Neuronal stem cell (in vitro differentiated cells): ENCODE measurements at regions not wholly inside any gene's neighbourhood (a gene's known extent, or its start where the extent isn't known, plus 50 kb on each side); places are given as distances from the start of the nearest gene placed in this dataset.
A peak's percentile ranks its signal among the peaks of the same experiment; 100 is the strongest.
"Not testable (repeated sequence)": the region's sequence is repeated elsewhere in the genome, so short reads cannot be mapped to it uniquely, and the experiment has no call there.

Source experiments
- DNase-seq: peaks from one replicate; pipeline ENCODE4 v3.0.0-alpha.2; 2013; ENCODE audit warnings: low spot score
- H2AFZ ChIP-seq: one replicate; pipeline ENCODE4 v1.6.1; 2013; ENCODE audit warnings: mild to moderate bottlenecking, low read length, inconsistent platforms
- H2AK5ac ChIP-seq: 2 replicates; pipeline ENCODE4 v1.6.1; 2013; ENCODE audit warnings: low read depth, mild to moderate bottlenecking, inconsistent platforms, low read length, moderate library complexity, mixed read lengths
- H2BK120ac ChIP-seq: 2 replicates; pipeline ENCODE4 v1.6.1; 2013; ENCODE audit warnings: low read depth, mild to moderate bottlenecking, inconsistent platforms, low read length, moderate library complexity, mixed read lengths
- H2BK12ac ChIP-seq: one replicate; pipeline ENCODE4 v1.6.1; 2013; ENCODE audit warnings: low read length, inconsistent platforms
- H2BK15ac ChIP-seq: 2 replicates; pipeline ENCODE4 v1.6.1; 2013; ENCODE audit warnings: mild to moderate bottlenecking, low read length, inconsistent platforms, mixed read lengths
- H2BK5ac ChIP-seq: one replicate; pipeline ENCODE4 v1.6.1; 2013; ENCODE audit warnings: inconsistent platforms, mild to moderate bottlenecking, low read length, moderate library complexity
- H3K14ac ChIP-seq: one replicate; pipeline ENCODE4 v1.6.1; 2013; ENCODE audit warnings: low read length, inconsistent platforms
- H3K18ac ChIP-seq: 2 replicates; pipeline ENCODE4 v1.6.1; 2013; ENCODE audit warnings: low read length, inconsistent platforms
- H3K23ac ChIP-seq: 2 replicates; pipeline ENCODE4 v1.6.1; 2013; ENCODE audit warnings: low read depth, mild to moderate bottlenecking, mixed read lengths, low read length, inconsistent platforms; ENCODE audit not compliant: poor library complexity
- H3K27ac ChIP-seq: replicated peaks from 3 replicates; pipeline ENCODE4 v1.5.1; 2013; ENCODE audit warnings: low read length, inconsistent platforms
- H3K27me3 ChIP-seq, 3 experiments: 2 replicates each; pipeline ENCODE4 v1.6.1; 2013; ENCODE audit warnings: low read length in 3 of 3, mild to moderate bottlenecking in 2 of 3, inconsistent platforms in 1 of 3, low read depth in 1 of 3, mixed read lengths in 1 of 3, moderate library complexity in 1 of 3; ENCODE audit not compliant: control insufficient read depth in 3 of 3, insufficient read depth in 3 of 3
- H3K36me3 ChIP-seq, 2 donors: replicated peaks in 1 of 2; 2 replicates each; pipeline ENCODE4 v1.6.1; 2013; ENCODE audit warnings: low read length in 2 of 2; ENCODE audit not compliant: control insufficient read depth in 2 of 2, insufficient read depth in 2 of 2
- H3K4ac ChIP-seq: 2 replicates; pipeline ENCODE4 v1.6.1; 2013; ENCODE audit warnings: inconsistent platforms, mild to moderate bottlenecking, low read length, moderate library complexity
- H3K4me1 ChIP-seq, 2 donors: 1 replicate in 1 of 2; 2 replicates in 1 of 2; pipeline ENCODE4 v1.6.1; 2013; ENCODE audit warnings: low read length in 2 of 2, low read depth in 1 of 2; ENCODE audit not compliant: control insufficient read depth in 2 of 2, insufficient read depth in 1 of 2
- H3K4me2 ChIP-seq: one replicate; pipeline ENCODE4 v1.6.1; 2013; ENCODE audit warnings: mild to moderate bottlenecking, low read length, inconsistent platforms; ENCODE audit not compliant: insufficient read depth, poor library complexity, severe bottlenecking
- H3K4me3 ChIP-seq, 2 donors: 2 replicates each; pipeline ENCODE4 v1.5.1; 2013; ENCODE audit warnings: low read length in 2 of 2, mild to moderate bottlenecking in 2 of 2, inconsistent platforms in 1 of 2, moderate library complexity in 1 of 2
- H3K79me1 ChIP-seq: one replicate; pipeline ENCODE4 v1.6.1; 2013; ENCODE audit warnings: low read depth, mild to moderate bottlenecking, inconsistent platforms, low read length, moderate library complexity
- H3K9ac ChIP-seq: one replicate; pipeline ENCODE4 v1.6.1; 2013; ENCODE audit warnings: mild to moderate bottlenecking, low read depth, low read length, inconsistent platforms; ENCODE audit not compliant: poor library complexity
- H3K9me3 ChIP-seq, 2 donors: replicated peaks in 1 of 2; 2 replicates each; pipeline versions ENCODE3 to v1.6.1; 2013; ENCODE audit warnings: low read length in 2 of 2, mild to moderate bottlenecking in 2 of 2, inconsistent platforms in 1 of 2, low read depth in 1 of 2, mixed read lengths in 1 of 2, moderate library complexity in 1 of 2; ENCODE audit not compliant: control insufficient read depth in 2 of 2, insufficient read depth in 1 of 2
- H4K8ac ChIP-seq: one replicate; pipeline ENCODE4 v1.6.1; 2013; ENCODE audit warnings: low read depth, mild to moderate bottlenecking, inconsistent platforms, low read length, moderate library complexity
- H4K91ac ChIP-seq: one replicate; pipeline ENCODE4 v1.6.1; 2013; ENCODE audit warnings: low read length, low read depth, mild to moderate bottlenecking, inconsistent platforms; ENCODE audit not compliant: poor library complexity
- WGBS, 2 donors: extraction: QIAGEN DNeasy Blood & Tissue Kit; methylation state at CpG; one replicate each; pipeline ENCODE4 v1.1.7; 2013; ENCODE audit warnings: missing lambda C conversion rate in 2 of 2, mixed read lengths in 1 of 2; ENCODE audit not compliant: insufficient read length in 2 of 2, insufficient replicate concordance in 1 of 2; ENCODE audit errors: extremely low coverage in 2 of 2; 5-methylcytosine and 5-hydroxymethylcytosine counted together

DNA sequence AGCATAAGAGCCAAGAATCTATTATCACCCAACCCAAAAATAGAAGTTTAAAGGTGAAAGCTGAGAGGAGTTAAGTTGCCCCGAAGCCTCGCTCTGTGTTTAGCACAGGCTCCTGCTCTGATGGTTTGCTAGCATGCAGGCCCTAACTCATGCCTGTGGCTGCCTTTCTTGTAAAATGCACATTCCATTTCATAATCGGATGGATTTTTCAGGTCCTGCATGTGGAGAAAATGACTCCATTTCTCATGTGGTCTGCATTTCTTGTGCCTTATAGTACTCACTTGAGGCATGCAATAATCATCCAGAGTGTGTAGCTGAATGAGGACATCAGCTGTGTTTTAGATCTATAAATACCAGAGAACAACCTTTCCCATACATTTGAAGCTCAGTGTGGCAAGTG is 381.8 kb downstream of the CPS1 start:
- no peaks in the 10 kb centered on the region for H3K27me3 ChIP-seq
- peaks cover 0 to 3% of the 10 kb centered on the region in 2 donors for H3K9me3 ChIP-seq
- H2BK120ac ChIP-seq, result no peak overlapping the region
- no peaks in the 10 kb centered on the region for H3K4me1 ChIP-seq
- H3K27ac ChIP-seq, result no peak overlapping the region
- H2BK5ac ChIP-seq, result no peak overlapping the region
- H2AK5ac ChIP-seq, result no peak overlapping the region
- H2AFZ ChIP-seq, result peak overlapping the region; percentile 60
- no peak overlapping the region for H3K14ac ChIP-seq
- no peaks in the 10 kb centered on the region for H3K36me3 ChIP-seq
- no peak overlapping the region for H3K18ac ChIP-seq
- WGBS, 2 donors, result no CpG with 5 or more reads among the region's 3 CpGs
- no peaks in the 10 kb centered on the region for H3K79me1 ChIP-seq
- H2BK15ac ChIP-seq, result no peak overlapping the region
- H3K4ac ChIP-seq, result no peak overlapping the region
- H2BK12ac ChIP-seq, result no peak overlapping the region
- no peak overlapping the region for H3K23ac ChIP-seq
- H3K9ac ChIP-seq, result no peak overlapping the region
- H3K4me2 ChIP-seq, result no peak overlapping the region
- H4K91ac ChIP-seq, result no peak overlapping the region
- H3K4me3 ChIP-seq, result no peak overlapping the region
- no peak overlapping the region for H4K8ac ChIP-seq
- no peak for DNase-seq

- Histone ChIP-seq H3K4me2 (no peak overlapping the region), H2BK12ac (no peak overlapping the region), H2AFZ (no peak overlapping the region), H3K36me3 (no peaks in the 10 kb centered on the region), H2BK5ac (no peak overlapping the region), H3K23ac (no peak overlapping the region), H4K91ac (no peak overlapping the region), H3K14ac (no peak overlapping the region), H2BK120ac (no peak overlapping the region), H3K4me3 (no peak overlapping the region), H2BK15ac (no peak overlapping the region), H3K18ac (no peak overlapping the region), H3K4me1 (no peaks in the 10 kb centered on the region), H3K27ac (no peak overlapping the region), H3K4ac (no peak overlapping the region), H2AK5ac (no peak overlapping the region), H3K27me3 (no peaks in the 10 kb centered on the region), H4K8ac (no peak overlapping the region), H3K9ac (no peak overlapping the region), H3K79me1 (no peaks in the 10 kb centered on the region), H3K9me3 (no peaks in the 10 kb centered on the region)
- WGBS, 2 donors, result no CpG with 5 or more reads among the region's 2 CpGs
- no peak for DNase-seq
Measured at GRCh38 chr2:210946395-210946794, 390.0 kb downstream of the CPS1 start.

DNA sequence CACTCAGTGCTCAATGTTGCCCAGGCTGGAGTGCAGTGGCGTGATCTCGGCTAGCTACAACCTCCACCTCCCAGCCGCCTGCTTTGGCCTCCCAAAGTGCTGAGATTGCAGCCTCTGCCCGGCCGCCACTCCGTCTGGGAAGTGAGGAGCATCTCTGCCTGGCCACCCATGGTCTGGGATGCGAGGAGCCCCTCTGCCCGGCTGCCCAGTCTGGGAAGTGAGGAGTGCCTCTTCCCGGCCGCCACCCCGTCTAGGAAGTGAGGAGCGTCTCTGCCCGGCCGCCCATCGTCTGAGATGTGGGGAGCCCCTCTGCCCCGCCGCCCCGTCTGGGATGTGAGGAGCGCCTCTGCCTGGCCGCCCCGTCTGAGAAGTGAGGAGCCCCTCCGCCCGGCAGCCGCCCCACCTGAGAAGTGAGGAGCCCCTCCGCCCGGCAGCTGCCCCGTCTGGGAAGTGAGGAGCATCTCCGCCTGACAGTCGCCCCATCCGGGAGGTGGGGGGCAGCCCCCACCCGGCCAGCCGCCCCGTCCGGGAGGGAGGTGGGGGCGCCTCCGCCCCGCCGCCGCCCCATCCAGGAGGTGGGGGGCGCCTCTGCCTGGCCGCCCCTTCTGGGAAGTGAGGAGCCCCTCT is 394.1 kb downstream of the CPS1 start:
- not testable (repeated sequence) for H3K4ac ChIP-seq, H2AK5ac ChIP-seq, H3K36me3 ChIP-seq, H3K79me1 ChIP-seq, H3K18ac ChIP-seq, H2AFZ ChIP-seq, H3K9me3 ChIP-seq, H3K4me2 ChIP-seq, H3K23ac ChIP-seq, H2BK120ac ChIP-seq, H2BK15ac ChIP-seq, H4K8ac ChIP-seq, H3K14ac ChIP-seq, H2BK12ac ChIP-seq, H3K4me3 ChIP-seq, H3K9ac ChIP-seq, H3K27me3 ChIP-seq, DNase-seq, H2BK5ac ChIP-seq, H3K4me1 ChIP-seq, H3K27ac ChIP-seq, H4K91ac ChIP-seq
- WGBS, 2 donors, result no CpG with 5 or more reads among the region's 41 CpGs

GRCh38 chr2:210954386-210954907 is 398.0 kb downstream of the CPS1 start:
- H3K18ac ChIP-seq, result no peak overlapping the region
- H4K8ac ChIP-seq, result no peak overlapping the region
- no peak overlapping the region for H3K9ac ChIP-seq
- H3K9me3 ChIP-seq, result no peaks in the 10 kb centered on the region
- WGBS, 2 donors, result no CpG with 5 or more reads among the region's 2 CpGs
- H2AFZ ChIP-seq, result no peak overlapping the region
- no peaks in the 10 kb centered on the region for H3K27me3 ChIP-seq
- H2BK5ac ChIP-seq, result no peak overlapping the region
- H3K14ac ChIP-seq, result no peak overlapping the region
- no peak overlapping the region for H3K4ac ChIP-seq
- H3K4me3 ChIP-seq, result no peak overlapping the region
- no peak for DNase-seq
- no peak overlapping the region for H3K27ac ChIP-seq
- no peak overlapping the region for H2BK120ac ChIP-seq
- H2BK12ac ChIP-seq, result no peak overlapping the region
- no peaks in the 10 kb centered on the region for H3K79me1 ChIP-seq
- no peak overlapping the region for H3K23ac ChIP-seq
- H3K4me2 ChIP-seq, result no peak overlapping the region
- H4K91ac ChIP-seq, result no peak overlapping the region
- no peaks in the 10 kb centered on the region for H3K36me3 ChIP-seq
- H2AK5ac ChIP-seq, result no peak overlapping the region
- H3K4me1 ChIP-seq, result no peaks in the 10 kb centered on the region
- H2BK15ac ChIP-seq, result no peak overlapping the region
